ENCODE measurements at regions not wholly inside any gene's neighbourhood (a gene's known extent, or its start where the extent isn't known, plus 50 kb on each side); places are given as distances from the start of the nearest gene placed in this dataset.

DNA sequence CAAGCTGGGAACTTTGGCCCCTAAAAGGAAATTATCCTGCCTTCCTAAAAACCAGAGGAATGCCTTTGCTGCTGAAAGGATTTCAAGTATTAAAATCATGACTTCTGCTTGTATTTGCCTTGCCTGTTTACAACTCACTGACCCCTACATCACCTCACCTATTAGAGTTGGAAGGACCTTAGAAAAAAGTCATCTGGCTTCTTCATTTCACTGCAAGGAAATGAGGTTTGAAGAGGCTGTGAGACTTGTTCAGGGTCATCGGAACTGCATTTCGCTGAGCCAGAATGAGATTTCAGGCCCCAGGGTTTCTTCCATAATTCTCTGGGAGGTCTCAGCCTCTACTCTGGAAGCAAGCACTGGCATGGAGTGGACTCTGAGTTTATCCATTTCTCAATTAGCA is 304.1 kb downstream of the BUD13 start:
- no peaks in the 10 kb centered on the region for H3K36me3 ChIP-seq (ENCODE audit: control insufficient read depth, low read depth, low read length)
- no peaks in the 10 kb centered on the region for H3K9me3 ChIP-seq (ENCODE audit: control insufficient read depth, low read depth, low read length)
- H3K9ac ChIP-seq (ENCODE audit: low read length) = no peak overlapping the region
- no peaks in the 10 kb centered on the region for H3K27me3 ChIP-seq (ENCODE audit: control insufficient read depth, insufficient read depth, low read length)
- H3K4me3 ChIP-seq (ENCODE audit: low read length) = no peak overlapping the region
- peaks cover 13% of the 10 kb centered on the region for H3K4me1 ChIP-seq (ENCODE audit: control insufficient read depth, low read depth, low read length)
- H3K27ac ChIP-seq (ENCODE audit: low read length) = no peak overlapping the region

- H3K4me1 ChIP-seq (ENCODE audit: control insufficient read depth, low read depth, low read length) = peaks cover 6% of the 10 kb centered on the region
- H3K27me3 ChIP-seq (ENCODE audit: control insufficient read depth, insufficient read depth, low read length) = no peaks in the 10 kb centered on the region
- H3K36me3 ChIP-seq (ENCODE audit: control insufficient read depth, low read depth, low read length) = no peaks in the 10 kb centered on the region
- H3K9ac ChIP-seq (ENCODE audit: low read length) = no peak overlapping the region
- H3K4me3 ChIP-seq (ENCODE audit: low read length) = no peak overlapping the region
- H3K27ac ChIP-seq (ENCODE audit: low read length) = no peak overlapping the region
- H3K9me3 ChIP-seq (ENCODE audit: control insufficient read depth, low read depth, low read length) = no peaks in the 10 kb centered on the region
These were observed 305.0 kb downstream of the BUD13 start for GRCh38 chr11:116467823-116468222.

DNA sequence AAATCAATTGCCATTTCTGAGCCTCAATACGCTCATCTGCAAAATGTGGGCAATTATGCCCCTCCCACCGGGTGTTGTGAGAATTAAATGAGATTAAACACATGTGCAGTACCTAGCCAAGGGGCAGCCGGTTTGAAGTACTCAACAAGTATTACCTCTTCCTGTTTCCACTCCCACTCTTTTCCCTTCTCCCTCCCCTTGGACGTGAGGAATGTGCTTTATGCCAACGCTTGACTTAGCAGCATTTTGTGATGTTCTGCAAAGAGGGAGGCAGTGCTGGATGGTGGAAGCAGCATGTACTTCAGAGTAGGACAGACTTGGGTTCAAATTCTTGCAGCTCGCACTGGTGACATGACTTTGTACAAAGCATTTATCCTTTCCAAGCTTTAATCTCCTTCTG is 306.0 kb downstream of the BUD13 start:
- Histone ChIP-seq H3K36me3 (ENCODE audit: control insufficient read depth, low read depth, low read length) (no peaks in the 10 kb centered on the region), H3K27ac (ENCODE audit: low read length) (no peak overlapping the region), H3K4me3 (ENCODE audit: low read length) (no peak overlapping the region), H3K4me1 (ENCODE audit: control insufficient read depth, low read depth, low read length) (peaks cover 5% of the 10 kb centered on the region), H3K9ac (ENCODE audit: low read length) (no peak overlapping the region), H3K27me3 (ENCODE audit: control insufficient read depth, insufficient read depth, low read length) (no peaks in the 10 kb centered on the region), H3K9me3 (ENCODE audit: control insufficient read depth, low read depth, low read length) (no peaks in the 10 kb centered on the region)

GRCh38 chr11:116466191-116466590 is 306.6 kb downstream of the BUD13 start:
- Histone ChIP-seq H3K4me3 (ENCODE audit: low read length) (no peak overlapping the region), H3K9me3 (ENCODE audit: control insufficient read depth, low read depth, low read length) (no peaks in the 10 kb centered on the region)

GRCh38 chr11:116465056-116465455 is 307.7 kb downstream of the BUD13 start:
- Histone ChIP-seq H3K36me3 (ENCODE audit: control insufficient read depth, low read depth, low read length) (no peaks in the 10 kb centered on the region), H3K4me1 (ENCODE audit: control insufficient read depth, low read depth, low read length) (peaks cover 5% of the 10 kb centered on the region), H3K9me3 (ENCODE audit: control insufficient read depth, low read depth, low read length) (no peaks in the 10 kb centered on the region), H3K4me3 (ENCODE audit: low read length) (no peak overlapping the region), H3K9ac (ENCODE audit: low read length) (no peak overlapping the region), H3K27me3 (ENCODE audit: control insufficient read depth, insufficient read depth, low read length) (no peaks in the 10 kb centered on the region), H3K27ac (ENCODE audit: low read length) (no peak overlapping the region)

More at GRCh38 chr11:116466191-116466590, 306.6 kb downstream of the BUD13 start:
- H3K27ac ChIP-seq (ENCODE audit: low read length) = no peak overlapping the region
- no peak overlapping the region for H3K9ac ChIP-seq (ENCODE audit: low read length)
- H3K27me3 ChIP-seq (ENCODE audit: control insufficient read depth, insufficient read depth, low read length) = no peaks in the 10 kb centered on the region
- H3K36me3 ChIP-seq (ENCODE audit: control insufficient read depth, low read depth, low read length) = no peaks in the 10 kb centered on the region
- peaks cover 5% of the 10 kb centered on the region for H3K4me1 ChIP-seq (ENCODE audit: control insufficient read depth, low read depth, low read length)

- Histone ChIP-seq H3K27ac (ENCODE audit: low read length) (no peak overlapping the region), H3K9ac (ENCODE audit: low read length) (no peak overlapping the region), H3K9me3 (ENCODE audit: control insufficient read depth, low read depth, low read length) (no peaks in the 10 kb centered on the region), H3K36me3 (ENCODE audit: control insufficient read depth, low read depth, low read length) (no peaks in the 10 kb centered on the region), H3K4me3 (ENCODE audit: low read length) (no peak overlapping the region), H3K4me1 (ENCODE audit: control insufficient read depth, low read depth, low read length) (peaks cover 17% of the 10 kb centered on the region), H3K27me3 (ENCODE audit: control insufficient read depth, insufficient read depth, low read length) (no peaks in the 10 kb centered on the region)
These were observed 311.0 kb downstream of the BUD13 start for GRCh38 chr11:116461789-116462188.

GRCh38 chr11:116460156-116460920 is 312.4 kb downstream of the BUD13 start:
- Histone ChIP-seq H3K4me3 (ENCODE audit: low read length) (no peak overlapping the region), H3K27ac (ENCODE audit: low read length) (no peak overlapping the region), H3K9me3 (ENCODE audit: control insufficient read depth, low read depth, low read length) (no peaks in the 10 kb centered on the region), H3K9ac (ENCODE audit: low read length) (no peak overlapping the region), H3K36me3 (ENCODE audit: control insufficient read depth, low read depth, low read length) (no peaks in the 10 kb centered on the region), H3K27me3 (ENCODE audit: control insufficient read depth, insufficient read depth, low read length) (no peaks in the 10 kb centered on the region), H3K4me1 (ENCODE audit: control insufficient read depth, low read depth, low read length) (peaks cover 17% of the 10 kb centered on the region)

DNA sequence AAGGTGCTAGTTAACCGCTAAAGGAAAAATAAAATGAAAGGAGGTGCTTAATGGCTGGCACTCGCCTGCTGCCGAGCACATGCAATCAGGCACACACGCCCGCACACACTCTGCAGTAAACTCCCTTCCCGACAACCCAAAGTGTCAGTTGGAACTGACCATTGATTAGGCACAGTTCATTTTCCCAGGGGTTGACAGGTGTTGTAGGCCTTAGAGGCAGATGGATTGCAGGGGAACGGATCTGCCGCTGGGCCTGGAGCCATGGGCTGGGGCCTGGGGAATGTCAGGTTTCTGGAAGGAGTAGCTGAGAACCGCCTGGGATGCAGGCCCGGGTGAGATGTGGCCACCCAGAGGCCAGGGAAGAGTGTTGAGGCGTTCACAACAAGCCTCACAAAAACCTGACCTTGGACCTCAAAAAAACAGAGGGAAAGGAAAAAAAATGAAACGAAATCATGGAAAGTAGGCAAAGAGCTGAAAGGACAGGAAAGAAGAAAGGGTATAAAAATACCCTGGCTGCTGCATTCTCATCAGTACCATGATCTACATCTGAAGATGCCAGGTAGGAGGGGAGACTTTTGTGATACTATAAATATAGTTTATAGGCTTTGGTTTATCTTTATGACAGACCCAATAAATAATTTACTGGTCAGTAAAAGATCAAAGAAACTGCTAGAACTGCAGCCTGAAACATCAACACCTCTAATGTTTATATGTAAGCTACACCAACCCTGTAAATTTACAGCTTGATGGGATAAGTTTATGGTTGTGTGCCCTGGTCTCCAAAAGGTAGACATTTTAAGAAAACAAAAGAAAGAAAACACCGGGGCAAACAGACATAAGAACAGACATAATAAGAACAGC is 313.4 kb downstream of the BUD13 start:
- H3K4me1 ChIP-seq (ENCODE audit: control insufficient read depth, low read depth, low read length) = peaks cover 17% of the 10 kb centered on the region
- H3K9me3 ChIP-seq (ENCODE audit: control insufficient read depth, low read depth, low read length) = no peaks in the 10 kb centered on the region
- H3K36me3 ChIP-seq (ENCODE audit: control insufficient read depth, low read depth, low read length) = no peaks in the 10 kb centered on the region
- no peaks in the 10 kb centered on the region for H3K27me3 ChIP-seq (ENCODE audit: control insufficient read depth, insufficient read depth, low read length)
- no peak overlapping the region for H3K27ac ChIP-seq (ENCODE audit: low read length)
- H3K4me3 ChIP-seq (ENCODE audit: low read length) = no peak overlapping the region
- H3K9ac ChIP-seq (ENCODE audit: low read length) = no peak overlapping the region

GRCh38 chr11:116458546-116458945 is 314.2 kb downstream of the BUD13 start:
- H3K27ac ChIP-seq (ENCODE audit: low read length) = no peak overlapping the region

DNA sequence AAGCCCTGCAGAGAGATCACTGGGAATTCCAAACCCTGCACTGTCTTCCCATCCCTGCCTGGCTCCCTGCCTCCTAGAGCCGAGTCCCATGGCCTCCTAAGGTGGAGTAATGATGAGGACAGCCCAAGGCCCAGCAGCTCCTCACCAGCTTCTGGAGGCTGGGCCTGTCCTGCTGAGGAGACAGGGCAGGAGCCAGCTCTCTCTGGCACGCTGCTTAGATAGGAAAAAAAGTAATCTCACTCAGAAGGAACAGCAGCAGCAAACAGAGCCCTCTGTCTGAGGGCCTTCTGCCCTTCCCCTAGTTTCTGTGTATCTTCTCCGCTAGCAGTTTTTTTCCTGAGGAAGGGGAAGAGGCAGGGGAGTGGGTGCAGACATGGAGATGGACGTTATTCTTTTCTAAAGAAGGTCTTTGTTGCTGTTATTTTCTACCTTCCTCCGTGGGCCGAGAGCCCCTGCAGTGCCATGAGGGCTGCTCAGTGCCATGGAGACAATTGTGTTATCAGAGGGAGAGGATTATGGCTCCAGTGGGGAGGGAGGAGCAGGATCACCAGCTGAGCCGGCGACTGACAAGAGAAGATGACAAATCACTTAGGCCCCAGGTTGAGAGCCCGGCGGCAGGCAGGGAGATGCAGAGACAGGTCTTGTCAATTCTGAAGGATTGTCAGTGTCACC is 315.3 kb downstream of the BUD13 start:
- Histone ChIP-seq H3K27ac (ENCODE audit: low read length) (no peak overlapping the region), H3K4me3 (ENCODE audit: low read length) (no peak overlapping the region), H3K9ac (ENCODE audit: low read length) (no peak overlapping the region), H3K27me3 (ENCODE audit: control insufficient read depth, insufficient read depth, low read length) (no peaks in the 10 kb centered on the region), H3K4me1 (ENCODE audit: control insufficient read depth, low read depth, low read length) (peaks cover 12% of the 10 kb centered on the region), H3K36me3 (ENCODE audit: control insufficient read depth, low read depth, low read length) (no peaks in the 10 kb centered on the region), H3K9me3 (ENCODE audit: control insufficient read depth, low read depth, low read length) (no peaks in the 10 kb centered on the region)

More at GRCh38 chr11:116458546-116458945, 314.2 kb downstream of the BUD13 start:
- Histone ChIP-seq H3K9ac (ENCODE audit: low read length) (no peak overlapping the region), H3K27me3 (ENCODE audit: control insufficient read depth, insufficient read depth, low read length) (no peaks in the 10 kb centered on the region), H3K9me3 (ENCODE audit: control insufficient read depth, low read depth, low read length) (no peaks in the 10 kb centered on the region), H3K4me1 (ENCODE audit: control insufficient read depth, low read depth, low read length) (peaks cover 12% of the 10 kb centered on the region), H3K4me3 (ENCODE audit: low read length) (no peak overlapping the region), H3K36me3 (ENCODE audit: control insufficient read depth, low read depth, low read length) (no peaks in the 10 kb centered on the region)

- peaks cover 12% of the 10 kb centered on the region for H3K4me1 ChIP-seq (ENCODE audit: control insufficient read depth, low read depth, low read length)
- no peak overlapping the region for H3K27ac ChIP-seq (ENCODE audit: low read length)
- H3K9me3 ChIP-seq (ENCODE audit: control insufficient read depth, low read depth, low read length) = peaks cover 5% of the 10 kb centered on the region
- no peak overlapping the region for H3K9ac ChIP-seq (ENCODE audit: low read length)
- H3K36me3 ChIP-seq (ENCODE audit: control insufficient read depth, low read depth, low read length) = no peaks in the 10 kb centered on the region
- no peak overlapping the region for H3K4me3 ChIP-seq (ENCODE audit: low read length)
- H3K27me3 ChIP-seq (ENCODE audit: control insufficient read depth, insufficient read depth, low read length) = no peaks in the 10 kb centered on the region
These were observed 317.8 kb downstream of the BUD13 start for GRCh38 chr11:116454951-116455350.

All from iPS-18a (cell line).